Liver (tissue), 8 donors: ENCODE measurements at regions not wholly inside any gene's neighbourhood (a gene's known extent, or its start where the extent isn't known, plus 50 kb on each side); places are given as distances from the start of the nearest gene placed in this dataset.

Source experiments
- DNase-seq: peaks from one replicate; pipeline ENCODE4 v3.0.0-alpha.2; 2017; ENCODE audit warnings: low spot score
- H3K27ac ChIP-seq, 2 donors: one replicate each; pipeline ENCODE4 v1.7.0; 2013; ENCODE audit warnings: inconsistent platforms in 2 of 2, low read length in 2 of 2, control low read depth in 1 of 2, low read depth in 1 of 2, mild to moderate bottlenecking in 1 of 2
- H3K27me3 ChIP-seq, 4 donors: one replicate each; pipeline versions ENCODE4 v1.6.1 to v1.7.0; 2013; ENCODE audit warnings: low read length in 3 of 4, inconsistent platforms in 1 of 4, mild to moderate bottlenecking in 1 of 4, moderate library complexity in 1 of 4; ENCODE audit not compliant: control insufficient read depth in 4 of 4, insufficient read depth in 4 of 4
- H3K36me3 ChIP-seq, 4 donors: one replicate each; pipeline versions ENCODE4 v1.6.1 to v1.7.0; 2013; ENCODE audit warnings: low read length in 3 of 4, mild to moderate bottlenecking in 3 of 4, low read depth in 1 of 4, moderate library complexity in 1 of 4; ENCODE audit not compliant: control insufficient read depth in 4 of 4, insufficient read depth in 3 of 4
- H3K4me1 ChIP-seq, 4 donors: one replicate each; pipeline versions ENCODE4 v1.6.1 to v1.7.0; 2013; ENCODE audit warnings: low read length in 3 of 4, mild to moderate bottlenecking in 3 of 4, moderate library complexity in 1 of 4; ENCODE audit not compliant: control insufficient read depth in 4 of 4, insufficient read depth in 4 of 4
- H3K4me3 ChIP-seq, 3 donors: one replicate each; pipeline versions ENCODE4 v1.6.1 to v1.7.0; 2013; ENCODE audit warnings: low read length in 3 of 3, control low read depth in 1 of 3, low read depth in 1 of 3, mild to moderate bottlenecking in 1 of 3
- H3K9ac ChIP-seq, 2 donors: one replicate each; pipeline ENCODE4 v1.7.0; 2013; ENCODE audit warnings: low read length in 2 of 2, mild to moderate bottlenecking in 2 of 2, moderate library complexity in 2 of 2, control low read depth in 1 of 2, low read depth in 1 of 2
- H3K9me3 ChIP-seq, 4 donors: one replicate each; pipeline versions ENCODE4 v1.6.1 to v1.7.0; 2013; ENCODE audit warnings: low read length in 3 of 4; ENCODE audit not compliant: control insufficient read depth in 4 of 4
- EGR1 ChIP-seq, 2 donors: IDR thresholded peaks; 2 replicates each; pipeline ENCODE4 v1.6.1; 2016 to 2018; ENCODE audit warnings: antibody characterized with exemption in 2 of 2, low read depth in 2 of 2
- FOXA2 ChIP-seq: IDR thresholded peaks from 2 replicates; pipeline ENCODE4 v1.6.1; 2016; ENCODE audit warnings: antibody characterized with exemption
- GABPA ChIP-seq, 2 donors: IDR thresholded peaks in 1 of 2; conservative IDR thresholded peaks in 1 of 2; 2 replicates each; pipeline ENCODE4 v1.6.1; 2016; ENCODE audit warnings: antibody characterized with exemption in 2 of 2, mild to moderate bottlenecking in 1 of 2, moderate library complexity in 1 of 2
- HNF4A ChIP-seq, 2 donors: conservative IDR thresholded peaks; 2 replicates each; pipeline ENCODE4 v1.6.1; 2016; ENCODE audit warnings: antibody characterized with exemption in 2 of 2, mild to moderate bottlenecking in 2 of 2
- HNF4G ChIP-seq: IDR thresholded peaks from 2 replicates; pipeline ENCODE4 v1.6.1; 2016; ENCODE audit warnings: antibody characterized with exemption
- NR2F2 ChIP-seq: IDR thresholded peaks from 2 replicates; pipeline ENCODE4 v1.6.1; 2016; ENCODE audit warnings: antibody characterized with exemption
- RAD21 ChIP-seq, 2 donors: IDR thresholded peaks; 2 replicates each; pipeline ENCODE4 v1.6.1; 2016; ENCODE audit warnings: antibody characterized with exemption in 2 of 2, mild to moderate bottlenecking in 2 of 2
- RXRA ChIP-seq, 2 donors: IDR thresholded peaks; 2 replicates each; pipeline ENCODE4 v1.6.1; 2017 to 2018; ENCODE audit warnings: antibody characterized with exemption in 2 of 2, mild to moderate bottlenecking in 1 of 2
- SP1 ChIP-seq: IDR thresholded peaks from 2 replicates; pipeline ENCODE4 v1.6.1; 2018; ENCODE audit warnings: antibody characterized with exemption, mild to moderate bottlenecking
- TAF1 ChIP-seq: conservative IDR thresholded peaks from 2 replicates; pipeline ENCODE4 v1.6.1; 2016; ENCODE audit warnings: antibody characterized with exemption, mild to moderate bottlenecking
- YY1 ChIP-seq: IDR thresholded peaks from 2 replicates; pipeline ENCODE4 v1.6.1; 2016; ENCODE audit warnings: antibody characterized with exemption, mild to moderate bottlenecking
- WGBS: extraction: QIAGEN DNeasy Blood & Tissue Kit; methylation state at CpG from one replicate; pipeline ENCODE4 v1.1.7; 2013; 5-methylcytosine and 5-hydroxymethylcytosine counted together
- TF ChIP-seq, protein P1 (sequence below): IDR thresholded peaks from 2 replicates; pipeline ENCODE4 v1.6.1; 2016; ENCODE audit warnings: antibody characterized with exemption
- TF ChIP-seq, protein P2 (sequence below): fragments of 150-350 bp; IDR thresholded peaks from 2 replicates; pipeline ENCODE4 v1.5.1; 2017; ENCODE audit warnings: improper control_type of control experiment, low read depth, low read length; ENCODE audit not compliant: missing input control
- TF ChIP-seq, protein P3 (sequence below): IDR thresholded peaks from 2 replicates; pipeline ENCODE4 v1.6.1; 2016; ENCODE audit warnings: antibody characterized with exemption, mild to moderate bottlenecking
- TF ChIP-seq, protein P4 (sequence below): IDR thresholded peaks from 2 replicates; pipeline ENCODE4 v1.6.1; 2016; ENCODE audit warnings: antibody characterized with exemption
- TF ChIP-seq, protein P5 (sequence below): IDR thresholded peaks from 2 replicates; pipeline ENCODE4 v1.6.1; 2016; ENCODE audit warnings: antibody characterized with exemption
- donor health status: healthy.
- donor health status: healthy.
- donor health status: healthy.
- donor health status: healthy.
- donor health status: healthy.

DNA sequence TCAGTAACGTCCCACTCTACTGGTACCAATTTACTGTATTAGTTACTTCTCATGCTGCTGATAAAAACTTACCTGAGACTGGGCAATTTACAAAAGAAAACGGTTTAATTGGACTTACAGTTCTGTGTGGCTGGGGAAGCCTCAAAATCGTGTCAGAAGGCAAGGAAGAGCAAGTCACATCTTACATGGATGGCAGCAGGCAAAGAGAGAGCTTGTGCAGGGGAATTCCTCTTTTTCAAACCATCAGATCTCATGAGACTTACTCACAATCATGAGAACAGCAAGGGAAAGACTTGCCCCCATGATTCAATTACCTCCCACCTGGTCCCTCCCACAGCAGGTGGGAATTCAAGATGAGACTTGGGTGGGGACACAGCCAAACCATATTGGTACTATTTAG, 908.2 kb upstream of the NR2F2 start:
- TF ChIP-seq, protein P1, sequence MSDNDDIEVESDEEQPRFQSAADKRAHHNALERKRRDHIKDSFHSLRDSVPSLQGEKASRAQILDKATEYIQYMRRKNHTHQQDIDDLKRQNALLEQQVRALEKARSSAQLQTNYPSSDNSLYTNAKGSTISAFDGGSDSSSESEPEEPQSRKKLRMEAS = no peak
- no peak for TF ChIP-seq EGR1 (IDR thresholded peaks at IDR 0.05; ENCODE audit: low read depth in 2 of 2)
- TF ChIP-seq HNF4A (conservative IDR thresholded peaks at IDR 0.05) = no peak
- no peak for TF ChIP-seq RAD21 (IDR thresholded peaks at IDR 0.05)
- no peak for TF ChIP-seq SP1
- TF ChIP-seq, protein P2, sequence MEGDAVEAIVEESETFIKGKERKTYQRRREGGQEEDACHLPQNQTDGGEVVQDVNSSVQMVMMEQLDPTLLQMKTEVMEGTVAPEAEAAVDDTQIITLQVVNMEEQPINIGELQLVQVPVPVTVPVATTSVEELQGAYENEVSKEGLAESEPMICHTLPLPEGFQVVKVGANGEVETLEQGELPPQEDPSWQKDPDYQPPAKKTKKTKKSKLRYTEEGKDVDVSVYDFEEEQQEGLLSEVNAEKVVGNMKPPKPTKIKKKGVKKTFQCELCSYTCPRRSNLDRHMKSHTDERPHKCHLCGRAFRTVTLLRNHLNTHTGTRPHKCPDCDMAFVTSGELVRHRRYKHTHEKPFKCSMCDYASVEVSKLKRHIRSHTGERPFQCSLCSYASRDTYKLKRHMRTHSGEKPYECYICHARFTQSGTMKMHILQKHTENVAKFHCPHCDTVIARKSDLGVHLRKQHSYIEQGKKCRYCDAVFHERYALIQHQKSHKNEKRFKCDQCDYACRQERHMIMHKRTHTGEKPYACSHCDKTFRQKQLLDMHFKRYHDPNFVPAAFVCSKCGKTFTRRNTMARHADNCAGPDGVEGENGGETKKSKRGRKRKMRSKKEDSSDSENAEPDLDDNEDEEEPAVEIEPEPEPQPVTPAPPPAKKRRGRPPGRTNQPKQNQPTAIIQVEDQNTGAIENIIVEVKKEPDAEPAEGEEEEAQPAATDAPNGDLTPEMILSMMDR = no peak
- no peak for TF ChIP-seq YY1
- TF ChIP-seq, protein P3, sequence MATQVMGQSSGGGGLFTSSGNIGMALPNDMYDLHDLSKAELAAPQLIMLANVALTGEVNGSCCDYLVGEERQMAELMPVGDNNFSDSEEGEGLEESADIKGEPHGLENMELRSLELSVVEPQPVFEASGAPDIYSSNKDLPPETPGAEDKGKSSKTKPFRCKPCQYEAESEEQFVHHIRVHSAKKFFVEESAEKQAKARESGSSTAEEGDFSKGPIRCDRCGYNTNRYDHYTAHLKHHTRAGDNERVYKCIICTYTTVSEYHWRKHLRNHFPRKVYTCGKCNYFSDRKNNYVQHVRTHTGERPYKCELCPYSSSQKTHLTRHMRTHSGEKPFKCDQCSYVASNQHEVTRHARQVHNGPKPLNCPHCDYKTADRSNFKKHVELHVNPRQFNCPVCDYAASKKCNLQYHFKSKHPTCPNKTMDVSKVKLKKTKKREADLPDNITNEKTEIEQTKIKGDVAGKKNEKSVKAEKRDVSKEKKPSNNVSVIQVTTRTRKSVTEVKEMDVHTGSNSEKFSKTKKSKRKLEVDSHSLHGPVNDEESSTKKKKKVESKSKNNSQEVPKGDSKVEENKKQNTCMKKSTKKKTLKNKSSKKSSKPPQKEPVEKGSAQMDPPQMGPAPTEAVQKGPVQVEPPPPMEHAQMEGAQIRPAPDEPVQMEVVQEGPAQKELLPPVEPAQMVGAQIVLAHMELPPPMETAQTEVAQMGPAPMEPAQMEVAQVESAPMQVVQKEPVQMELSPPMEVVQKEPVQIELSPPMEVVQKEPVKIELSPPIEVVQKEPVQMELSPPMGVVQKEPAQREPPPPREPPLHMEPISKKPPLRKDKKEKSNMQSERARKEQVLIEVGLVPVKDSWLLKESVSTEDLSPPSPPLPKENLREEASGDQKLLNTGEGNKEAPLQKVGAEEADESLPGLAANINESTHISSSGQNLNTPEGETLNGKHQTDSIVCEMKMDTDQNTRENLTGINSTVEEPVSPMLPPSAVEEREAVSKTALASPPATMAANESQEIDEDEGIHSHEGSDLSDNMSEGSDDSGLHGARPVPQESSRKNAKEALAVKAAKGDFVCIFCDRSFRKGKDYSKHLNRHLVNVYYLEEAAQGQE = no peak
- TF ChIP-seq TAF1 = no peak
- no peak for TF ChIP-seq RXRA (IDR thresholded peaks at IDR 0.05)
- TF ChIP-seq FOXA2 = no peak
- TF ChIP-seq HNF4G = no peak
- TF ChIP-seq NR2F2 = no peak
- DNase-seq = no peak
- Histone ChIP-seq H3K4me3 (no peak overlapping the region), H3K27ac (no peak overlapping the region), H3K36me3 (no peaks in the 10 kb centered on the region), H3K27me3 (no peaks in the 10 kb centered on the region), H3K9ac (no peak overlapping the region), H3K4me1 (no peaks in the 10 kb centered on the region), H3K9me3 (no peaks in the 10 kb centered on the region)
- 60% methylated on average over 3 of the region's 3 CpGs for WGBS

DNA sequence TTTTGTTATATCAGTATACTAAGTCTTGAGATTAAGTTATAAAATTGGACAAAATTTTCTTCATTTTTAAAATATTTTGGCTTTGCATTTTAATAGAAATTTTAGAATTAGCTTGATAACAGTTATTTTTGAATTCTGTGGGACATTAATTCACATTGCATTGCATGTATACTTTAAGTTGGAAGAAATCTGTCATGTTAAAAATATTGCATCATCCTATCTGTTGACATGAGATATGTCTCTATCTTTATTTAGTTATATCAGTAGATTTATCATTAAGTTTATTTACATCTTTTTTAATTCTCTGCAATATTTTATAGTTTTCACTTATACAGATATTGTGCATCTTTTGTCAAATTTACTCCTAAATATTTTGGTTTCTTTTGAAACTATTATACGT, 904.6 kb upstream of the NR2F2 start:
- WGBS = 93% methylated on average over 1 of the region's 1 CpG
- Histone ChIP-seq H3K27ac (no peak overlapping the region), H3K27me3 (no peaks in the 10 kb centered on the region), H3K9me3 (no peaks in the 10 kb centered on the region), H3K4me1 (no peaks in the 10 kb centered on the region), H3K36me3 (no peaks in the 10 kb centered on the region), H3K9ac (no peak overlapping the region), H3K4me3 (no peak overlapping the region)
- no peak for DNase-seq
- TF ChIP-seq, protein P4, sequence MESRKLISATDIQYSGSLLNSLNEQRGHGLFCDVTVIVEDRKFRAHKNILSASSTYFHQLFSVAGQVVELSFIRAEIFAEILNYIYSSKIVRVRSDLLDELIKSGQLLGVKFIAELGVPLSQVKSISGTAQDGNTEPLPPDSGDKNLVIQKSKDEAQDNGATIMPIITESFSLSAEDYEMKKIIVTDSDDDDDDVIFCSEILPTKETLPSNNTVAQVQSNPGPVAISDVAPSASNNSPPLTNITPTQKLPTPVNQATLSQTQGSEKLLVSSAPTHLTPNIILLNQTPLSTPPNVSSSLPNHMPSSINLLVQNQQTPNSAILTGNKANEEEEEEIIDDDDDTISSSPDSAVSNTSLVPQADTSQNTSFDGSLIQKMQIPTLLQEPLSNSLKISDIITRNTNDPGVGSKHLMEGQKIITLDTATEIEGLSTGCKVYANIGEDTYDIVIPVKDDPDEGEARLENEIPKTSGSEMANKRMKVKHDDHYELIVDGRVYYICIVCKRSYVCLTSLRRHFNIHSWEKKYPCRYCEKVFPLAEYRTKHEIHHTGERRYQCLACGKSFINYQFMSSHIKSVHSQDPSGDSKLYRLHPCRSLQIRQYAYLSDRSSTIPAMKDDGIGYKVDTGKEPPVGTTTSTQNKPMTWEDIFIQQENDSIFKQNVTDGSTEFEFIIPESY = no peak
- TF ChIP-seq, protein P3 = no peak
- TF ChIP-seq FOXA2 (no peak), TAF1 (no peak), EGR1 (IDR thresholded peaks at IDR 0.05; ENCODE audit: low read depth in 2 of 2) (no peak), NR2F2 (no peak), GABPA (IDR thresholded peaks at IDR 0.05 in 1 of 2, conservative IDR thresholded peaks at IDR 0.05 in 1 of 2) (no peak)
- TF ChIP-seq, protein P5, sequence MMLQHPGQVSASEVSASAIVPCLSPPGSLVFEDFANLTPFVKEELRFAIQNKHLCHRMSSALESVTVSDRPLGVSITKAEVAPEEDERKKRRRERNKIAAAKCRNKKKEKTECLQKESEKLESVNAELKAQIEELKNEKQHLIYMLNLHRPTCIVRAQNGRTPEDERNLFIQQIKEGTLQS = no peak
- TF ChIP-seq, protein P2 = no peak
